SHP77 (cell line): ENCODE measurements at regions not wholly inside any gene's neighbourhood (a gene's known extent, or its start where the extent isn't known, plus 50 kb on each side); places are given as distances from the start of the nearest gene placed in this dataset.

Experiments
- DNase-seq, 2 experiments: peaks; one replicate each; lab custom pipeline; 2025; lab: John Stamatoyannopoulos, UW

GRCh38 chr2:2993172-2993692 lies 384.4 kb downstream of the EIPR1 start:
- no peak for DNase-seq

GRCh38 chr2:2992634-2993033 lies 385.0 kb downstream of the EIPR1 start:
- DNase-seq = no peak

- no peak for DNase-seq
These were observed 392.6 kb downstream of the EIPR1 start for GRCh38 chr2:2985020-2985419.

GRCh38 chr2:2981000-2981399 lies 396.6 kb downstream of the EIPR1 start:
- no peak for DNase-seq

GRCh38 chr2:2974982-2975381 lies 402.6 kb downstream of the EIPR1 start:
- no peak for DNase-seq

GRCh38 chr2:2960441-2961133 lies 417.0 kb downstream of the EIPR1 start:
- DNase-seq = no peak

GRCh38 chr2:2950403-2950952 lies 427.1 kb downstream of the EIPR1 start:
- DNase-seq = peak; percentile 38 to 47

- no peak for DNase-seq
These were observed 430.2 kb downstream of the EIPR1 start for GRCh38 chr2:2947406-2947805.

- no peak for DNase-seq
These were observed 434.7 kb downstream of the EIPR1 start for GRCh38 chr2:2942906-2943305.

- DNase-seq = no peak
These were observed 435.4 kb downstream of the EIPR1 start for GRCh38 chr2:2942225-2942624.

GRCh38 chr2:2941205-2941604 lies 436.4 kb downstream of the EIPR1 start:
- no peak for DNase-seq

GRCh38 chr2:2940702-2941101 lies 436.9 kb downstream of the EIPR1 start:
- DNase-seq = no peak

GRCh38 chr2:2940061-2940460 lies 437.6 kb downstream of the EIPR1 start:
- no peak for DNase-seq

- DNase-seq = no peak
These were observed 438.4 kb downstream of the EIPR1 start for GRCh38 chr2:2939078-2939795.

- DNase-seq = no peak
These were observed 439.1 kb downstream of the EIPR1 start for GRCh38 chr2:2938481-2938880.

GRCh38 chr2:2935445-2936149 lies 442.0 kb downstream of the EIPR1 start:
- no peak for DNase-seq

GRCh38 chr2:2933426-2933825 lies 444.2 kb downstream of the EIPR1 start:
- DNase-seq = no peak

GRCh38 chr2:2932692-2933305 lies 444.8 kb downstream of the EIPR1 start:
- no peak for DNase-seq

GRCh38 chr2:2932189-2932588 lies 445.4 kb downstream of the EIPR1 start:
- DNase-seq = no peak

- no peak for DNase-seq
These were observed 446.1 kb downstream of the EIPR1 start for GRCh38 chr2:2931318-2932075.

GRCh38 chr2:2930841-2931240 lies 446.8 kb downstream of the EIPR1 start:
- no peak for DNase-seq

- no peak for DNase-seq
These were observed 450.8 kb downstream of the EIPR1 start for GRCh38 chr2:2926858-2927175.
